HG02938 (cell line): ENCODE measurements at regions not wholly inside any gene's neighbourhood (a gene's known extent, or its start where the extent isn't known, plus 50 kb on each side); places are given as distances from the start of the nearest gene placed in this dataset.
"Not testable (repeated sequence)": the region's sequence is repeated elsewhere in the genome, so short reads cannot be mapped to it uniquely, and the experiment has no call there.

Experiments used
- ATAC-seq: cut with Tn5 transposase; IDR thresholded peaks from one replicate; pipeline ENCODE4 v1.9.1; 2021; ENCODE audit warnings: mild to moderate bottlenecking, moderate library complexity; ENCODE audit not compliant: unreplicated experiment

DNA sequence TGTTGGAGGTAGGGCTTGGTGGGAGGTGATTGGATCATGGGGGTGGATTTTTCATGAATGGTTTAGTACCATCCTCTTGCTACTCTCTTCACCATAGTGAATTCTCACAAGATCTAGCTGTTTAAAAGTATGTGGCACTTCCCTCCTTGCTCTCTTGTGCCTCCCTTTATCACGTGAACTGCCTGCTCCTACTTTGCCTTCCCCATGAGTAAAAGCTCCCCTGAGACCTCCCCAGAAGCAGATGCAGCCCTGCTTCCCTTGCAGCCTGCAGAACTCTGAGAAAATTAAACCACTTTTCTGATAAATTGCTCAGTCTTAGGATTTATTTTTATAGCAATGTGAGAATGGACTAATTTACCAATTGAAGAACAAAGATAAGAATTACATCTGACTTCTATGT is 223.1 kb downstream of the RNF144A start:
- ATAC-seq: no peak

DNA sequence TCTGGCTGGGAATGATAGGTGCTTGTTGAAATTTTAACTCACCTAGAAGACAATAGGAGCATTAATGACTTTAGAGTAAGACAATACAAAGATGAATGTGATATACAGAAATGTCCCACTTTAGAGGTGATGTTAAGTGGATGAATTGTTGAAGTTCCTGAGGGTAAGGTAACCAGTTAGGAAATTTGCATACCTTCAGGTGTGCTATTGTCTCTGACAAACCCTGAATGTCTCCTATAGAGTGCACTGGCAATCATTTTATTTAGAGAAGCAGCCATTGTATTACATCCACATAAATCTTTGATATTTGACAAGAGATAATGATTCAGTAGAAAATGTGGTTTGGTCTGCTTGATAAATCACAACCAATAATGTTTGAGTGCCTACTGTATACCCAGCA is 228.5 kb downstream of the RNF144A start:
- ATAC-seq: no peak

GRCh38 chr2:7146151-7146550 is 228.9 kb downstream of the RNF144A start:
- ATAC-seq: no peak

DNA sequence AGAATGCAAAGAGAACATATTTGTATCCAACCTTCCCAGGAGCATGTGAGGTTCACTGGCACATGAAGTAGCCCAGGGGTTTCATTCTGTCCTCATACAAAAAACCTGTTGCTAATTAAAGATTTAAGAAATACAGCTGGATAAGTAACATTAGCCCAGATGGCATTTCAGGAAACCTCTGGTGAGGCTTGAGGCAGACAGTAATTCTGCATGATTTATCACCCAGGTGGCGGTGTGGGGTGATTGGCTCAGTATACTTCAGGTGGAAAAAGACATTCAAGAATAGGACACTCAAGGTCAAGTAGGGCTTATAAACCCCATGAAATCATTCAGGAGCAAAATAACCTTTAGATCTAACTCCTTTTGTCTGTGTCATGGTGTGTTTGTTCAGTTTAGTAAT is 237.4 kb downstream of the RNF144A start:
- no peak for ATAC-seq

DNA sequence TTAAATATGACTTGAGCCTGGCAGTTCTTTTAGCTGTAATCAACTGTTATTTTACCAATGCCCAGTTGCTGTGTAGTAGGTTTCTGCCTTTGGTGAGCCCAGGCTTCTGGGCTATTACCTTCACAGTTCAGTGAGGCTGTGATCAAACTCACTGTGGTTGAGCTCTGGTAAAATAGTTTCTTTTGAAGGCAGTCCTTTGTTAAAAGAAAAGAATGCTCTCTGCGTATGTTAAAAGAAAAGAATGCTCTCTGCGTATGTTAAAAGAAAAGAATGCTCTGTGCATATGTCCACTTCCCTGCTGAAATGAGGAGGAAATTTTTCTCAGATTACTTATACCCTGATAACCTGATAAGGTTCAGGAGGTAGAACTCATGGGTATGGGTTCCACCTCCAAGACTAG is 244.3 kb downstream of the RNF144A start:
- no peak for ATAC-seq

GRCh38 chr2:7165736-7166135 is 248.5 kb downstream of the RNF144A start:
- ATAC-seq: no peak

DNA sequence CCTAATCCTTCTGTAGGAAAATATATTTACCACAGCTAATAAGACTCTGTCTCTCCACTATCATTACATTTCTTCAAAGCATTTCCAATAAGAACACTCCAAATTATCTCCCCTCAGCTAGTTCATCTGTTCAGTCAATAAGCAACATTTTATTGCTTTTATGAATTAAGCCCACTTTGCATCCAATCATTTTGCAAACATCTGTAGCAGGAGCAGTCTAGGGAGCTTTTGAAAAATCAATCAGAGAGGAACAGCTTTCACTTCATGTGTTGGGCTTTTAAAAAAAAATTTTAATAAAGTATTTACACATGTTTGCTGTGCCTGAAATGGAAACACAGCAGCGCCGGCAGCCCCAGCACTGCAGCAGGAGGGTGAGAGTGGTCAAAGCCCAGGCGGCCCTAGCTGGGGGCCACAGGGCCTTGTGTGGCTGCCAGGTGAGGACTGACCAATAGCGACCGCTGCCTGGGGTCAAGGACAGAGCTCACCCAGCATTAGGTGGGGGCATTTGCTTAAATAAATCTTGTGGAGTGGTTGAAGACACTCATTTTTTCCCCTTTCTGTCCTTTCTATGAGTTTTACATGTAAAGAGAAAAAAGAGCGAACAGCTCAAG is 250.7 kb downstream of the RNF144A start:
- no peak for ATAC-seq

GRCh38 chr2:7169593-7169992 is 252.4 kb downstream of the RNF144A start:
- ATAC-seq: no peak

DNA sequence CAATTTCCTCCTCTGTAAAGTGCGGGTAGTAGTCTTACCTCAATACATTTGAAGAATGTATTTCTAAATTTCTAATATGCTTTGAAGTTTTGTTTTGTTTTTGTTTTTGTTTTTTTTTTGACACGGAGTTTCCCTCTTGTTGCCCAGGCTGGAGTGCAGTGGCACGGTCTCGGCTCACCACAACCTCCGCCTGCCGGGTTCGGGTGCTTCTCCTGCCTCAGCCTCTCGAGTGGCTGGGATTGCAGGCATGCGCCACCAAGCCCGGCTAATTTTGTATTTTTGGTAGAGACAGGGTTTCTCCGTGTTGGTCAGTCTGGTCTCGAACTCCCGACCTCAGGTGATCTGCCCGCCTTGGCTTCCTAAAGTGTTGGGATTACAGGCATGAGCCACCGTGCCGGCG is 261.8 kb downstream of the RNF144A start:
- ATAC-seq: not testable (repeated sequence)

GRCh38 chr2:7180638-7181370 is 263.6 kb downstream of the RNF144A start:
- no peak for ATAC-seq

GRCh38 chr2:7182525-7182924 is 265.3 kb downstream of the RNF144A start:
- no peak for ATAC-seq

DNA sequence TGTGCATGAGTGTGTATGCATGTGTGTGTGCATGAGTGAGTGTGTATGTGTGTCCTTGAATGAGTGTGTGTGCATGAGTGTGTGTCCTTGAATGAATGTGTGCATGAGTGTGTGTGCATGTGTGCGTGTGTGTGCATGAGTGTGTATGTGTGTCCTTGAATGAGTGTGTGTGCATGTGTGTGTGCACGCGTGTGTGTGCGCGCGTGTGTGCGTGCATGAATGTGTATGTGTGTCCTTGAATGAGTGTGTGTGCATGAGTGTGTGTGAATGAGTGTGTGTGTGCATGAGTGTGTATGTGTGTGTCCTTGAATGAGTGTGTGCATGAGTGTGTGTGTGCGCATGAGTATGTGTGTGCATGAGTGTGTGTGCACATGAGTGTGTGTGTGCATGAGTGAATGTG is 271.9 kb downstream of the RNF144A start:
- no peak for ATAC-seq

DNA sequence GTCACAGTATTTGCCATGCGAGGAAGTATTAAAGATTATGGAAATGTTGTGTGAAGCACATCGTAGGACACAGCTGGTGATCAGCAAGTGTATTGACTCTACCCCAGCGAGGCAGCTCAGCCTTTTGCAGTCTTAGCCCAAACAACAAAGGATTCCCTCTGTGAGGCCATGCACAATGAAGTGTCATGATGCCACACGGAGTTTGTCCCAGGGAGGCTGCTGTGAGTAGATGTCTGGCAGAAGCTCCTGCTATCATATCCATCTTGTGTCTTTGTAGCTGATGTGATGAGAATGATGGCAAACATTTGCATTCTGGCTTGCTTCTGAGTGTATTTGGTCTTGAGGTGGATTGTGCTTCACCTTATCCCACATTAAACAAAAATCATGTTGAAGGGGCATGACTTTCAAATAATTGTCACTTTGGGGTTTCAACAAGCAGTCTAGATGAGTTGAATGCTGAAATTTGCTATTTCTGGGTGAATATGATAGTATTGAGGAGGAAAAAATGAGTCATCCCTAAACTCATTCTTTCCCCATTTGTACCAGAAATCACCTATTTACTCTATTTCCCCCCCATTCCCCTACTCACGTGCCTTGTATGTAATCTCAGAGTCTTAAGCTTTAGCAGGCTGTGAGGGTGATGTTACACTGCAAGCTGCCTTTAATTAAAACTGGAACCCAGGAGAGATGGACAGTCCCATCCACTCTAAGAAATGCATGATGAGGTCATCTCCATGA is 273.5 kb downstream of the RNF144A start:
- ATAC-seq: no peak

DNA sequence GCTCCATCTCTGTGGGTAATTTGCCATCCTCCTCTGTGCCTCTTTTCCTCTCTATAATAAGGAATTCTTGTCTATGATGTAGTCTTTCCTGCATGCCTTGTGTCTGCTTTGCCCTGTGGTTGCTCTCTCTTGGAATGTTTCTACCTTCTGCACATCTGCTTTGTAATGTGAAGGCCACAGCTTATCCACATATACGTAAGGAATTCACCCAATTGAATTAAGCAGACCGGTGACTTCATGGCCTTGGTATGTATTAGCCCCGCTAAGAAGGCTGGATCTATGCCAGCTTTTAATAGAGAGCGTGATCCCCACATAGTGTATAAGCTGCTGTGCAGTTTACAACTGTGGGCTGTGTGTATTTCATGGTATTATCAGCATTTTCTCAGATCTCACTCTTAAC is 274.7 kb downstream of the RNF144A start:
- no peak for ATAC-seq

GRCh38 chr2:7193457-7193856 is 276.2 kb downstream of the RNF144A start:
- ATAC-seq: no peak

DNA sequence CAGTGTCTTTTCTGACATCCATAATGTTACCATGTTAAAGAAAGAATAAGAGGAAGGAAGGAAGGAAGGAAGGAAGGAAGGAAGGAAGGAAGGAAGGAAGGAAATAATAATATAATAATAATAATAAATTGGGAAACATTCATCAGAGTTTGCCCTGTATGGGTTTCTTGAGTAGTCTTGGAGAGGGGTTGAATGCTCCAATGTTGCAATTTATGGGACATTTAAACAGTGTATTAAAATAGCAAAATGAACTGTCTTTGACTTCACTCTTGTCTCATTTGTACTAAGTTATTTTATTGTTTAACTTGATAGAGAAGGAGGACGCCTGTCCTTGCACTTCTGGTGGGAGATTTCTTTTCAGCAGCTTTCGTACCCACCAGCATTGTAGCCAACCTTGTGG is 277.7 kb downstream of the RNF144A start:
- ATAC-seq: no peak

- ATAC-seq: no peak
Measured at GRCh38 chr2:7196883-7197282, 279.7 kb downstream of the RNF144A start.

DNA sequence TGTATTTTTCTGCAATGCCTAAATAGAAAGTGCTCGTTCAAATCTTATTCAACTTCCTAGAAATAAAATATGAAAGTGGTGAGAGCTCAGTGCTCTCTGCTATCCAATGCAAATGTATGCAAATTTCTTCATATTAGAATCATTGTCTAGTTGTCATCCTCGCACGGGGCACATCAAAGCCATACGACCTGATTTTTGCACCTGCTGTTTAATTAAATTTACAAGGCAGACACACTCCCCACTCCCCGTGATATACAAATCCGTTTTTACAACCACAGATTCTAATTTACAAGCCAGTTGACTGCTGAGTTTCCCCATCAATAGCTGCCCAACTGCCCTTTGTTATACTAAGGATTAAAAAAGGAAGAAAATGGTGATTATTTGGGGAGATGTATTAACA is 284.6 kb downstream of the RNF144A start:
- ATAC-seq: no peak

- ATAC-seq: no peak
Measured at GRCh38 chr2:7203056-7203467, 285.9 kb downstream of the RNF144A start.

- no peak for ATAC-seq
Measured at GRCh38 chr2:7205151-7205830, 288.1 kb downstream of the RNF144A start.

GRCh38 chr2:7206111-7206810 is 289.0 kb downstream of the RNF144A start:
- no peak for ATAC-seq
